Suprapubic skin (tissue), 3 donors: ENCODE measurements at regions not wholly inside any gene's neighbourhood (a gene's known extent, or its start where the extent isn't known, plus 50 kb on each side); places are given as distances from the start of the nearest gene placed in this dataset.
"Not testable (repeated sequence)": the region's sequence is repeated elsewhere in the genome, so short reads cannot be mapped to it uniquely, and the experiment has no call there.

Source experiments
- CTCF ChIP-seq, 2 donors: fragments of 200-600 bp in 1 of 2; fragments of 450-650 bp in 1 of 2; sonication (generic) in 1 of 2; IDR thresholded peaks; one replicate each; pipeline ENCODE4 v1.5.1; 2016 to 2019; ENCODE audit warnings: antibody characterized with exemption in 2 of 2, mild to moderate bottlenecking in 1 of 2, moderate library complexity in 1 of 2
- POLR2A ChIP-seq, 2 donors: fragments of 450-650 bp; IDR thresholded peaks; one replicate each; pipeline ENCODE4 v1.6.1; 2017; ENCODE audit warnings: antibody characterized with exemption in 2 of 2, mild to moderate bottlenecking in 2 of 2, moderate library complexity in 2 of 2

DNA sequence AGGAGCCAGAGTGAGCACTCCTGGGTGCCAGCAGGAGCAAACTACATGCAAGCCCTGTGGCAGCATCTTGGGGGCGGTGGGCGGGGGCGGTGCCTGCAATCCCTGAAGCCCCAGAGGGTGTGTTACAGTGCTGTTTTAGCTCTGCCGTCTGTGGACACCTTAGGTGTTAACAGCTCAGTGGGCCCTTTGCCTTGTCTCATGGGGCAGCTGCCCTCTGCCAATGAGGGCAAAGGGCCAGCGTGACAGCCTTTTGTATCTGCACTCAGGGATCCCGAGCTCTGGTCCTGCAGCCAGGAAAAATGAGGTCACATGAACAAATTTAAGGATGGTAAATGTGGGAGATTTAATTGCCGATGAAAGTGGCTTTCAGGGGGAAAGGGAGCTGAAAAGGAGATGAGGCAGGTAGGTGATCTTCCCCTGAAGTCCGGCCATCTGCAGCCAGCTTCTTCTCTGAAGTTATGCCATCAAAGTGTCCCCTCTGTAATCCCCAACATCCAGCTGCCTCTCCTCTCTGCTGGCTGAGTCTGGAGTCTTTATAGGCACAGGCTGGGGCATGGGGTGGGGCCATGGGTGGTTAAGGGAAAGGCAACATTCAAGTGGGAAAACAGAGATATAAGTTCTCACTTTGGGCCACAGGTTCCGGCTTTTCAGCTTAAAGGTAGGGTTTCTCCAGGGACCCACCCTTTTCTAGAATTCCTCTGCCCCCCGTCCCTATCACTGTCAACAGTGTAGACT lies 267.1 kb upstream of the NBPF12 start:
- TF ChIP-seq CTCF, POLR2A (IDR thresholded peaks at IDR 0.05): not testable (repeated sequence)
